Adrenal gland (tissue), 9 donors: ENCODE measurements at regions not wholly inside any gene's neighbourhood (a gene's known extent, or its start where the extent isn't known, plus 50 kb on each side); places are given as distances from the start of the nearest gene placed in this dataset.

Source experiments
- DNase-seq, 7 donors: peaks; one replicate each; pipeline ENCODE4 v3.0.0-alpha.2; 2019 to 2020
- H3K27ac ChIP-seq, 5 donors: fragments of 200-600 bp; sonication (generic) in 4 of 5; 1 replicate in 3 of 5; 2 replicates in 2 of 5; pipeline versions ENCODE4 v1.5.1 to v1.8.0; 2016 to 2020; ENCODE audit warnings: mild to moderate bottlenecking in 1 of 5
- H3K27me3 ChIP-seq: fragments of 200-600 bp; 2 replicates; pipeline ENCODE4 v1.8.0; 2021
- H3K36me3 ChIP-seq, 2 donors: fragments of 200-600 bp; replicated peaks in 1 of 2; 1 replicate in 1 of 2; 2 replicates in 1 of 2; pipeline versions ENCODE4 v1.5.1 to v1.8.0; 2018 to 2022
- H3K4me1 ChIP-seq, 2 donors: fragments of 200-600 bp; replicated peaks in 1 of 2; 1 replicate in 1 of 2; 2 replicates in 1 of 2; pipeline versions ENCODE4 v1.5.1 to v1.8.0; 2018 to 2021
- H3K4me3 ChIP-seq, 4 donors: fragments of 200-600 bp; sonication (generic) in 3 of 4; one replicate each; pipeline ENCODE4 v1.5.1; 2016 to 2018
- H3K9me3 ChIP-seq, 3 donors: fragments of 200-600 bp; sonication (generic) in 1 of 3; replicated peaks in 1 of 3; 1 replicate in 2 of 3; 2 replicates in 1 of 3; pipeline versions ENCODE4 v1.5.1 to v1.8.0; 2016 to 2021
- POLR2A ChIP-seq, 2 donors: fragments of 450-650 bp; IDR thresholded peaks; one replicate each; pipeline ENCODE4 v1.6.1; 2017; ENCODE audit warnings: antibody characterized with exemption in 2 of 2, mild to moderate bottlenecking in 2 of 2, moderate library complexity in 1 of 2
- WGBS, 4 donors: extraction: QIAGEN DNeasy Blood & Tissue Kit in 2 of 4; methylation state at CpG; one replicate each; pipeline versions ENCODE4 v1.1.5 to v1.1.7; 2013 to 2017; 5-methylcytosine and 5-hydroxymethylcytosine counted together
- intact Hi-C, 2 donors: fragments of 100-400 bp; cut with DNase I; formaldehyde crosslinking; loops; one replicate each; pipeline versions ENCODE4 v1.14.1 to v1.15.0; 2022 to 2023
- TF ChIP-seq, protein P1 (sequence below), 6 experiments: fragments of 450-650 bp in 4 of 6; fragments of 200-600 bp in 2 of 6; sonication (generic) in 1 of 6; IDR thresholded peaks; 1 replicate in 5 of 6; 2 replicates in 1 of 6; pipeline versions ENCODE4 v1.5.1 to v1.8.0; 2016 to 2021; ENCODE audit warnings: antibody characterized with exemption in 6 of 6, mild to moderate bottlenecking in 2 of 6, moderate library complexity in 1 of 6
- donor health status: healthy with polysubstance abuse.
- donor health status: Bipolar disorder and iron deficiency.
- donor health status: DM: yes; HTN: yes; CAD: no.
- donor health status: DM: no; HTN: no; CAD: no.
- donor health status: DM: no; HTN: no; CAD: no.

DNA sequence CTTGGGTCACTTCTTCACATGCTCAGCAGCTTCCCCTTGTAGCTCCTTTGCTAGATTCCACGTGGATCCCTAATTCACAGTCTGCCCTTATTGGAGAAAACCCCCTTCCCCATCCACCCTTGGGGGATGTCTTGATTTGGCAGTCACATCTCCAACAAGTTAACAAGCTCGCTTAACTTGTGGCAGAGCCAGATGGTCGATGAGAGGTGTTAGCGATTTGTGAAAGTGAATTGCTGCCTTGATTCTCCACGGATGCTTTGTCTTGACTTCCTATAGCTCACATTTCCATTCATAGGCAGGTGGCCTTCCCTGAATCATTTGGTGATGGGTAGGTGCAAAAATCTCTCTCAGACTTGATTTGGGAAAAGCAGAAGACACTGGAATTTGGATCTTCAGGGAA lies 387.9 kb downstream of the TCERG1L start:
- WGBS, 4 donors, result 42 to 62% (median 49%) methylated on average over 3 to 5 of the region's 5 CpGs
- Histone ChIP-seq H3K9me3 (no peaks in the 10 kb centered on the region), H3K27ac (no peak overlapping the region), H3K36me3 (no peaks in the 10 kb centered on the region), H3K4me3 (no peak overlapping the region), H3K4me1 (no peaks in the 10 kb centered on the region), H3K27me3 (peaks cover 15% of the 10 kb centered on the region)
- DNase-seq, result no peak
- intact Hi-C loops, result no loop called here
- TF ChIP-seq, protein P1, sequence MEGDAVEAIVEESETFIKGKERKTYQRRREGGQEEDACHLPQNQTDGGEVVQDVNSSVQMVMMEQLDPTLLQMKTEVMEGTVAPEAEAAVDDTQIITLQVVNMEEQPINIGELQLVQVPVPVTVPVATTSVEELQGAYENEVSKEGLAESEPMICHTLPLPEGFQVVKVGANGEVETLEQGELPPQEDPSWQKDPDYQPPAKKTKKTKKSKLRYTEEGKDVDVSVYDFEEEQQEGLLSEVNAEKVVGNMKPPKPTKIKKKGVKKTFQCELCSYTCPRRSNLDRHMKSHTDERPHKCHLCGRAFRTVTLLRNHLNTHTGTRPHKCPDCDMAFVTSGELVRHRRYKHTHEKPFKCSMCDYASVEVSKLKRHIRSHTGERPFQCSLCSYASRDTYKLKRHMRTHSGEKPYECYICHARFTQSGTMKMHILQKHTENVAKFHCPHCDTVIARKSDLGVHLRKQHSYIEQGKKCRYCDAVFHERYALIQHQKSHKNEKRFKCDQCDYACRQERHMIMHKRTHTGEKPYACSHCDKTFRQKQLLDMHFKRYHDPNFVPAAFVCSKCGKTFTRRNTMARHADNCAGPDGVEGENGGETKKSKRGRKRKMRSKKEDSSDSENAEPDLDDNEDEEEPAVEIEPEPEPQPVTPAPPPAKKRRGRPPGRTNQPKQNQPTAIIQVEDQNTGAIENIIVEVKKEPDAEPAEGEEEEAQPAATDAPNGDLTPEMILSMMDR (IDR thresholded peaks at IDR 0.05), result no peak
- TF ChIP-seq POLR2A (IDR thresholded peaks at IDR 0.05), result no peak

DNA sequence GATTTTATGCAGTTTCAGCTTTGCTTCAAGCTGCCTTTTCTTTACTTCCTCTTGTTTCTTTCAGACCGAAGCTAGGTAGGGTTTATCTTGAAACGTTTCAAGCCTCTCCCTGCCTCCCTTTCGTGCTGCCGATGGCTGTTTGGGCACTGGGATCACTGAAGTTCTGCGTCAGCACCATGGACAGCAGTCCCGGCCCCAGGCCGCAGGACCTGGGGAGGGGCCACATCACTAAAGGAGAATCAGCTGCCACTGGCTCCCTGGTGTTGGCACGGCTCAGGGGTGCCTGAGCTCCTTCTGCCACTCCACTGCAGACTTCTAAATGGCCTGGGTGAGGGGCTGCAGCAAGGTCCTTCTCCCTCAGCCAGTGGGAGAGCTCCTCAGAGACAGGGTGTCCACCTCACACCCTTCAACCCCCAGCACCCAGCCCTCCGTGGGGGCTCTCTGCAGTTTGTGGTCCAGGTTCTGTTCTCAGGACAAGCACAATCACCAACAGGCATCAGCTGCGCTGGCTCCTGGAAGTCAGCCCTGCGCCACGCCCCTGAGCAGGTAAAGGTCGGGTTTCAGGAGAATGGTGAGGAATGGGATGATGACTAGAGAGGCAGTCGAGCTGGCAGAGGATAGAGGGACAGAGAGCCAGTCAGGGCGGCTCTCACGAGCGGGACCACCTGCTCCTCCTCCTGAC lies 387.2 kb downstream of the TCERG1L start:
- intact Hi-C loops, result no loop called here
- Histone ChIP-seq H3K36me3 (no peaks in the 10 kb centered on the region), H3K4me1 (no peaks in the 10 kb centered on the region), H3K4me3 (no peak overlapping the region), H3K9me3 (no peaks in the 10 kb centered on the region), H3K27me3 (peaks cover 15% of the 10 kb centered on the region), H3K27ac (no peak overlapping the region)
- peak in 6 of 7 donors; percentile 28 to 49 (median 40) for DNase-seq
- 29 to 41% (median 34%) methylated on average over 13 to 17 of the region's 17 CpGs for WGBS, 4 donors
- no peak for TF ChIP-seq POLR2A (IDR thresholded peaks at IDR 0.05)
- TF ChIP-seq, protein P1 (IDR thresholded peaks at IDR 0.05), result no peak

DNA sequence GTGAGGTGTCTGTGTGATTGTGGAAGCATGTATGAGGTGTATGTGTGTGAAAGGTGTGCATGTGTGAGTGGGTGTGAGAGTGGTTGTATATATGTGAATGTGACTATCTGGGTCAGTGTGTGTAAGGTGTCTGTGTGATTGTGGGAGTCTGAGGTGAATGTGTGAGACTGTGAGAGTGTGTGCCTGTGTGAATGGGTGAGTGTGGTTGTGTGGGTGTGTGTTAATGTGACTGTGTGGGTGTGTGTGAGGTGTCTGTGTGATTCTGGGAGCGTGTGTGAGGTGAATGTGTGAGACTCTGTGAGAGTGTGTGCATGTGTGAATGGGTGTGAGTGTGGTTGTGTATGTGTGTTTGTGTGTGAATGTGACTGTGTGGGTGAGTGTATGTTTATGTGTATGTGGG lies 385.1 kb downstream of the TCERG1L start:
- WGBS, 4 donors, result 77 to 100% (median 86%) methylated on average over 1 of the region's 1 CpG
- DNase-seq, result no peak
- H3K36me3 ChIP-seq, result no peaks in the 10 kb centered on the region
- H3K4me1 ChIP-seq, result no peaks in the 10 kb centered on the region
- no peak overlapping the region for H3K27ac ChIP-seq
- H3K27me3 ChIP-seq, result peaks cover 15% of the 10 kb centered on the region
- no peak overlapping the region for H3K4me3 ChIP-seq
- intact Hi-C loops, result no loop called here
- TF ChIP-seq, protein P1 (IDR thresholded peaks at IDR 0.05), result no peak
- TF ChIP-seq POLR2A (IDR thresholded peaks at IDR 0.05), result no peak
- no peaks in the 10 kb centered on the region for H3K9me3 ChIP-seq

DNA sequence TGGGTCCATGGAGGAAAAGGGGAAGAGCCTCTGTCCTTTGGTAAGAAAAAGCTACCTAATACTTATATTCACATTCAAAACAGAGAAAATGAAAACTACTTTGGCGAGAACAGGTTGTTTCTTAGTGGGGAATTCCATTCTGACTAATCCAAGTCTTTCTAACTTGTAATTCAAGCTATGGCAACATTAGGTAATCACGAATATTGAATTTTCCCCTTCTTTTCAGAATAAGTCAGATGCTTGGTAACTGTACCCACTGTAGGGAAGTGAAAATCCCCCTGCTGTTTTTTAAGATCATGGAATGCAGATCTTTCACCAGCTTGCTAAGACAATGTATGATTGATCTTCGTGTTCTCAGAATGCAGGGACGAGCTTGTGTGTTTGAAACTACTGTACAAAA lies 384.4 kb downstream of the TCERG1L start:
- intact Hi-C loops, result no loop called here
- no peak for TF ChIP-seq POLR2A (IDR thresholded peaks at IDR 0.05)
- TF ChIP-seq, protein P1 (IDR thresholded peaks at IDR 0.05), result no peak
- 55 to 67% (median 60%) methylated on average over 4 of the region's 4 CpGs for WGBS, 4 donors
- Histone ChIP-seq H3K4me3 (no peak overlapping the region), H3K4me1 (no peaks in the 10 kb centered on the region), H3K9me3 (no peaks in the 10 kb centered on the region), H3K27ac (no peak overlapping the region), H3K36me3 (no peaks in the 10 kb centered on the region), H3K27me3 (peaks cover 13% of the 10 kb centered on the region)
- DNase-seq, result no peak
